NCI-H2171 (cell line): ENCODE measurements at regions not wholly inside any gene's neighbourhood (a gene's known extent, or its start where the extent isn't known, plus 50 kb on each side); places are given as distances from the start of the nearest gene placed in this dataset.
A peak's percentile ranks its signal among the peaks of the same experiment; 100 is the strongest.
"Not testable (repeated sequence)": the region's sequence is repeated elsewhere in the genome, so short reads cannot be mapped to it uniquely, and the experiment has no call there.

Source experiments
- DNase-seq: peaks from one replicate; lab custom pipeline; 2025; lab: John Stamatoyannopoulos, UW

- no peak for DNase-seq
Observed at GRCh38 chr6:138663892-138664291, 109.7 kb upstream of the CCDC28A start.

GRCh38 chr6:138664745-138665144 lies 108.8 kb upstream of the CCDC28A start:
- DNase-seq, result no peak

- DNase-seq, result no peak
Observed at GRCh38 chr6:138666636-138667035, 106.9 kb upstream of the CCDC28A start.

- no peak for DNase-seq
Observed at GRCh38 chr6:138667408-138667807, 106.2 kb upstream of the CCDC28A start.

- no peak for DNase-seq
Observed at GRCh38 chr6:138671351-138671750, 102.2 kb upstream of the CCDC28A start.

GRCh38 chr6:138673346-138674014 lies 100.1 kb upstream of the CCDC28A start:
- DNase-seq, result no peak

- DNase-seq, result not testable (repeated sequence)
Observed at GRCh38 chr6:138674444-138674843, 99.1 kb upstream of the CCDC28A start.

GRCh38 chr6:138677538-138677937 lies 96.0 kb upstream of the CCDC28A start:
- DNase-seq, result no peak

- DNase-seq, result no peak
Observed at GRCh38 chr6:138678168-138678567, 95.4 kb upstream of the CCDC28A start.

GRCh38 chr6:138680085-138680484 lies 93.5 kb upstream of the CCDC28A start:
- DNase-seq, result no peak

GRCh38 chr6:138681627-138682026 lies 91.9 kb upstream of the CCDC28A start:
- DNase-seq, result no peak

- DNase-seq, result peak; percentile 94
Observed at GRCh38 chr6:138682704-138683527, 90.7 kb upstream of the CCDC28A start.

GRCh38 chr6:138685257-138685656 lies 88.3 kb upstream of the CCDC28A start:
- no peak for DNase-seq

- DNase-seq, result no peak
Observed at GRCh38 chr6:138685781-138686180, 87.8 kb upstream of the CCDC28A start.

GRCh38 chr6:138688580-138688979 lies 85.0 kb upstream of the CCDC28A start:
- DNase-seq, result no peak

- DNase-seq, result no peak
Observed at GRCh38 chr6:138689849-138690248, 83.7 kb upstream of the CCDC28A start.

GRCh38 chr6:138690975-138691594 lies 82.5 kb upstream of the CCDC28A start:
- DNase-seq, result no peak

- DNase-seq, result no peak
Observed at GRCh38 chr6:138691595-138692057, 81.9 kb upstream of the CCDC28A start.

GRCh38 chr6:138692058-138692977 lies 81.3 kb upstream of the CCDC28A start:
- peak; percentile 65 for DNase-seq

GRCh38 chr6:138692978-138693909 lies 80.3 kb upstream of the CCDC28A start:
- DNase-seq, result peak; percentile 76

- no peak for DNase-seq
Observed at GRCh38 chr6:138695193-138695592, 78.4 kb upstream of the CCDC28A start.
